HG03097 (cell line): ENCODE measurements at regions not wholly inside any gene's neighbourhood (a gene's known extent, or its start where the extent isn't known, plus 50 kb on each side); places are given as distances from the start of the nearest gene placed in this dataset.
"Not testable (repeated sequence)": the region's sequence is repeated elsewhere in the genome, so short reads cannot be mapped to it uniquely, and the experiment has no call there.

Experiments
- ATAC-seq: cut with Tn5 transposase; IDR thresholded peaks from one replicate; pipeline ENCODE4 v1.9.1; 2021; ENCODE audit not compliant: unreplicated experiment, low FRiP score

GRCh38 chr14:55884819-55885218 lies 233.4 kb upstream of the PELI2 start:
- no peak for ATAC-seq

GRCh38 chr14:55889124-55889523 lies 229.1 kb upstream of the PELI2 start:
- ATAC-seq = no peak

GRCh38 chr14:55891692-55892091 lies 226.5 kb upstream of the PELI2 start:
- ATAC-seq = no peak

GRCh38 chr14:55892906-55893305 lies 225.3 kb upstream of the PELI2 start:
- ATAC-seq = no peak

GRCh38 chr14:55893705-55894104 lies 224.5 kb upstream of the PELI2 start:
- no peak for ATAC-seq

GRCh38 chr14:55897031-55897430 lies 221.2 kb upstream of the PELI2 start:
- ATAC-seq = no peak

- no peak for ATAC-seq
Observed at GRCh38 chr14:55898938-55899337, 219.3 kb upstream of the PELI2 start.

- no peak for ATAC-seq
Observed at GRCh38 chr14:55899531-55899930, 218.7 kb upstream of the PELI2 start.

- ATAC-seq = no peak
Observed at GRCh38 chr14:55900749-55901148, 217.5 kb upstream of the PELI2 start.

GRCh38 chr14:55901291-55901690 lies 216.9 kb upstream of the PELI2 start:
- no peak for ATAC-seq

GRCh38 chr14:55902241-55902640 lies 216.0 kb upstream of the PELI2 start:
- ATAC-seq = no peak

- no peak for ATAC-seq
Observed at GRCh38 chr14:55904086-55904485, 214.1 kb upstream of the PELI2 start.

- ATAC-seq = no peak
Observed at GRCh38 chr14:55908106-55908505, 210.1 kb upstream of the PELI2 start.

GRCh38 chr14:55909879-55910278 lies 208.3 kb upstream of the PELI2 start:
- no peak for ATAC-seq

GRCh38 chr14:55910601-55911243 lies 207.5 kb upstream of the PELI2 start:
- no peak for ATAC-seq

GRCh38 chr14:55911776-55912175 lies 206.4 kb upstream of the PELI2 start:
- ATAC-seq = no peak

GRCh38 chr14:55912344-55912743 lies 205.9 kb upstream of the PELI2 start:
- no peak for ATAC-seq

- no peak for ATAC-seq
Observed at GRCh38 chr14:55913324-55914025, 204.7 kb upstream of the PELI2 start.

GRCh38 chr14:55914771-55915170 lies 203.4 kb upstream of the PELI2 start:
- no peak for ATAC-seq

- ATAC-seq = no peak
Observed at GRCh38 chr14:55915456-55915855, 202.8 kb upstream of the PELI2 start.

GRCh38 chr14:55919800-55920199 lies 198.4 kb upstream of the PELI2 start:
- ATAC-seq = not testable (repeated sequence)

- no peak for ATAC-seq
Observed at GRCh38 chr14:55921511-55921910, 196.7 kb upstream of the PELI2 start.
